Right lobe of liver (tissue), 6 donors: ENCODE measurements at regions not wholly inside any gene's neighbourhood (a gene's known extent, or its start where the extent isn't known, plus 50 kb on each side); places are given as distances from the start of the nearest gene placed in this dataset.

Experiments
- ATAC-seq, 4 donors: fragments of 200-7000 bp; cut with Tn5 transposase; one replicate each; pipeline ENCODE4 v1.9.1; 2020; ENCODE audit warnings: mild to moderate bottlenecking in 4 of 4, moderate library complexity in 4 of 4
- DNase-seq, 3 donors: peaks; one replicate each; pipeline ENCODE4 v3.0.0-alpha.2; 2020
- H3K27ac ChIP-seq, 3 donors: fragments of 200-600 bp; one replicate each; pipeline ENCODE4 v1.8.0; 2022
- H3K27me3 ChIP-seq, 2 donors: fragments of 200-600 bp; one replicate each; pipeline ENCODE4 v1.8.0; 2022
- H3K36me3 ChIP-seq, 4 donors: fragments of 200-600 bp; sonication (generic) in 1 of 4; one replicate each; pipeline versions ENCODE4 v1.5.1 to v1.8.0; 2017 to 2022; ENCODE audit warnings: control low read depth in 1 of 4
- H3K4me1 ChIP-seq, 4 donors: fragments of 200-600 bp; sonication (generic) in 1 of 4; one replicate each; pipeline versions ENCODE4 v1.5.1 to v1.8.0; 2017 to 2022; ENCODE audit warnings: control low read depth in 1 of 4
- H3K4me3 ChIP-seq, 3 donors: fragments of 200-600 bp; one replicate each; pipeline ENCODE4 v1.8.0; 2022
- H3K9me3 ChIP-seq, 4 donors: fragments of 200-600 bp; sonication (generic) in 1 of 4; one replicate each; pipeline versions ENCODE4 v1.5.1 to v1.8.0; 2017 to 2022; ENCODE audit warnings: control low read depth in 1 of 4
- POLR2A ChIP-seq: fragments of 450-650 bp; IDR thresholded peaks from one replicate; pipeline ENCODE4 v1.6.1; 2017; ENCODE audit warnings: antibody characterized with exemption, mild to moderate bottlenecking
- WGBS: methylation state at CpG from one replicate; pipeline ENCODE4 v1.1.6; 2018; ENCODE audit warnings: low coverage, low lambda C conversion rate; ENCODE audit not compliant: insufficient coverage; ENCODE audit errors: missing lambda C conversion rate; 5-methylcytosine and 5-hydroxymethylcytosine counted together
- intact Hi-C, 2 donors: fragments of 100-400 bp; cut with DNase I; formaldehyde crosslinking; loops; one replicate each; pipeline versions ENCODE4 v1.11.2 to v1.14.1; 2022
- TF ChIP-seq, protein P1 (sequence below), 4 donors: fragments of 200-600 bp in 3 of 4; fragments of 450-650 bp in 1 of 4; IDR thresholded peaks; one replicate each; pipeline versions ENCODE4 v1.5.1 to v1.8.0; 2016 to 2022; ENCODE audit warnings: antibody characterized with exemption in 4 of 4, mild to moderate bottlenecking in 2 of 4
- donor health status: DM: no; HTN: yes; CAD: no.
- donor health status: DM: no; HTN: no; CAD: no.
- donor health status: DM: no; HTN: no; CAD: no.
- donor health status: DM: no; HTN: yes; CAD: no.
- donor health status: DM: no; HTN: yes; CAD: no.

DNA sequence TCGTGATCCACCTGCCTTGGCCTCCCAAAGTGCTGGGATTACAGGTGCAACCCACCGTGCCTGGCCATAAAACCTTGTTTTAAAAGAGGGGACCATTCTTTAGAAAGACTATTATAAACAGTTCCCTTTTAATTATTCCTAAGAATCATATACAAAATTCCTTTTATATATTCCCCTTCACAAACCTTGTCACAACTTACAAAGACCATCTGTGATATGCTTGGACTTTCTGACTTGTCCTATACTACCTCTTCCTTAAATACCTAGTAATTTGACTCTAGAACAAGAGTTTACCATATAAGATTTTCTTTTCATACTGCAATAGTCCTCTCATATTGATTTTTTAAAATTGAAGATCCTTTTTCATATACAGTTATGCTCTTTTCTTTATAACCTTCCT is 135.8 kb upstream of the PRSS16 start:
- Histone ChIP-seq H3K27me3 (no peaks in the 10 kb centered on the region), H3K4me1 (no peaks in the 10 kb centered on the region), H3K9me3 (no peaks in the 10 kb centered on the region), H3K4me3 (no peak overlapping the region), H3K27ac (no peak overlapping the region), H3K36me3 (no peaks in the 10 kb centered on the region)
- intact Hi-C loops, result no loop called here
- whole genome bisulfite sequencing, result 85% methylated on average over 2 of the region's 2 CpGs
- DNase-seq, result no peak
- TF ChIP-seq, protein P1, sequence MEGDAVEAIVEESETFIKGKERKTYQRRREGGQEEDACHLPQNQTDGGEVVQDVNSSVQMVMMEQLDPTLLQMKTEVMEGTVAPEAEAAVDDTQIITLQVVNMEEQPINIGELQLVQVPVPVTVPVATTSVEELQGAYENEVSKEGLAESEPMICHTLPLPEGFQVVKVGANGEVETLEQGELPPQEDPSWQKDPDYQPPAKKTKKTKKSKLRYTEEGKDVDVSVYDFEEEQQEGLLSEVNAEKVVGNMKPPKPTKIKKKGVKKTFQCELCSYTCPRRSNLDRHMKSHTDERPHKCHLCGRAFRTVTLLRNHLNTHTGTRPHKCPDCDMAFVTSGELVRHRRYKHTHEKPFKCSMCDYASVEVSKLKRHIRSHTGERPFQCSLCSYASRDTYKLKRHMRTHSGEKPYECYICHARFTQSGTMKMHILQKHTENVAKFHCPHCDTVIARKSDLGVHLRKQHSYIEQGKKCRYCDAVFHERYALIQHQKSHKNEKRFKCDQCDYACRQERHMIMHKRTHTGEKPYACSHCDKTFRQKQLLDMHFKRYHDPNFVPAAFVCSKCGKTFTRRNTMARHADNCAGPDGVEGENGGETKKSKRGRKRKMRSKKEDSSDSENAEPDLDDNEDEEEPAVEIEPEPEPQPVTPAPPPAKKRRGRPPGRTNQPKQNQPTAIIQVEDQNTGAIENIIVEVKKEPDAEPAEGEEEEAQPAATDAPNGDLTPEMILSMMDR (IDR thresholded peaks at IDR 0.05), result no peak
- no peak for TF ChIP-seq POLR2A
- ATAC-seq, result no peak

- DNase-seq, result no peak
- Histone ChIP-seq H3K9me3 (no peaks in the 10 kb centered on the region), H3K27ac (no peak overlapping the region), H3K4me1 (no peaks in the 10 kb centered on the region), H3K27me3 (no peaks in the 10 kb centered on the region), H3K36me3 (no peaks in the 10 kb centered on the region), H3K4me3 (no peak overlapping the region)
- ATAC-seq, result no peak
- TF ChIP-seq, protein P1 (IDR thresholded peaks at IDR 0.05), result no peak
- TF ChIP-seq POLR2A, result no peak
- intact Hi-C loops, result no loop called here
- 69% methylated on average over 2 of the region's 2 CpGs for WGBS
Measured at GRCh38 chr6:27112974-27113373, 134.5 kb upstream of the PRSS16 start.

GRCh38 chr6:27119329-27119728 is 128.2 kb upstream of the PRSS16 start:
- intact Hi-C loops, result no loop called here
- 69% methylated on average over 1 of the region's 1 CpG for WGBS
- Histone ChIP-seq H3K4me1 (no peaks in the 10 kb centered on the region), H3K27me3 (no peaks in the 10 kb centered on the region), H3K4me3 (no peak overlapping the region), H3K36me3 (no peaks in the 10 kb centered on the region), H3K27ac (no peak overlapping the region), H3K9me3 (no peaks in the 10 kb centered on the region)
- DNase-seq (no peak), ATAC-seq (no peak)
- TF ChIP-seq POLR2A, result no peak
- TF ChIP-seq, protein P1 (IDR thresholded peaks at IDR 0.05), result no peak

DNA sequence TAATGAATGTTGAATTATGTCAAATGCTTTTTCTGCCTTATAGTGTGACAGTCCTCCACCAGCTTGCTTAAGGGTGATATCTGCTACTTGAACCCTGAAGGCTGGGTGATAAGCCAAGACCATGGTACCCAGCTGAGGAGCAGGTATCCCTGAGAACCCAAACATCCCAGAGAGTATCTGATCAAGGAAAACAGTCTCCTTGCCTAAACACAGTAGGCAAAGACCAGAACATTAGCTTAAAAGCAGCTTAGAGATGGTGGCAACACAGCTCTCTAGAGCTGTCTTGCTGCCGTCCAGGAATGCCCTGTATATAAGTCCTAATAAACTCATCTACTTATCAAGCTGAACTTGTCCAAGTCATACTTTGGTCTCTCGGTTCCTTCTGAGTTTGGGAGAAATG is 127.7 kb upstream of the PRSS16 start:
- intact Hi-C loops, result no loop called here
- 93% methylated on average over 2 of the region's 2 CpGs for WGBS

More for the DNA sequence above, 127.7 kb upstream of the PRSS16 start:
- TF ChIP-seq POLR2A, result no peak
- TF ChIP-seq, protein P1 (IDR thresholded peaks at IDR 0.05), result no peak
- Histone ChIP-seq H3K4me1 (no peaks in the 10 kb centered on the region), H3K27ac (no peak overlapping the region), H3K9me3 (no peaks in the 10 kb centered on the region), H3K27me3 (no peaks in the 10 kb centered on the region), H3K4me3 (no peak overlapping the region), H3K36me3 (no peaks in the 10 kb centered on the region)
- no peak for DNase-seq
- ATAC-seq, result no peak
